Tibial nerve (tissue), 3 donors: ENCODE measurements at regions not wholly inside any gene's neighbourhood (a gene's known extent, or its start where the extent isn't known, plus 50 kb on each side); places are given as distances from the start of the nearest gene placed in this dataset.

Experiments used
- POLR2A ChIP-seq, 2 donors: fragments of 450-650 bp; IDR thresholded peaks; one replicate each; pipeline ENCODE4 v1.6.1; 2017; ENCODE audit warnings: antibody characterized with exemption in 2 of 2, mild to moderate bottlenecking in 2 of 2, moderate library complexity in 2 of 2
- TF ChIP-seq, protein P1 (sequence below), 5 experiments: fragments of 200-600 bp in 3 of 5; fragments of 450-650 bp in 2 of 5; sonication (generic) in 3 of 5; IDR thresholded peaks; one replicate each; pipeline ENCODE4 v1.5.1; 2016 to 2019; ENCODE audit warnings: antibody characterized with exemption in 5 of 5, mild to moderate bottlenecking in 3 of 5, moderate library complexity in 2 of 5

DNA sequence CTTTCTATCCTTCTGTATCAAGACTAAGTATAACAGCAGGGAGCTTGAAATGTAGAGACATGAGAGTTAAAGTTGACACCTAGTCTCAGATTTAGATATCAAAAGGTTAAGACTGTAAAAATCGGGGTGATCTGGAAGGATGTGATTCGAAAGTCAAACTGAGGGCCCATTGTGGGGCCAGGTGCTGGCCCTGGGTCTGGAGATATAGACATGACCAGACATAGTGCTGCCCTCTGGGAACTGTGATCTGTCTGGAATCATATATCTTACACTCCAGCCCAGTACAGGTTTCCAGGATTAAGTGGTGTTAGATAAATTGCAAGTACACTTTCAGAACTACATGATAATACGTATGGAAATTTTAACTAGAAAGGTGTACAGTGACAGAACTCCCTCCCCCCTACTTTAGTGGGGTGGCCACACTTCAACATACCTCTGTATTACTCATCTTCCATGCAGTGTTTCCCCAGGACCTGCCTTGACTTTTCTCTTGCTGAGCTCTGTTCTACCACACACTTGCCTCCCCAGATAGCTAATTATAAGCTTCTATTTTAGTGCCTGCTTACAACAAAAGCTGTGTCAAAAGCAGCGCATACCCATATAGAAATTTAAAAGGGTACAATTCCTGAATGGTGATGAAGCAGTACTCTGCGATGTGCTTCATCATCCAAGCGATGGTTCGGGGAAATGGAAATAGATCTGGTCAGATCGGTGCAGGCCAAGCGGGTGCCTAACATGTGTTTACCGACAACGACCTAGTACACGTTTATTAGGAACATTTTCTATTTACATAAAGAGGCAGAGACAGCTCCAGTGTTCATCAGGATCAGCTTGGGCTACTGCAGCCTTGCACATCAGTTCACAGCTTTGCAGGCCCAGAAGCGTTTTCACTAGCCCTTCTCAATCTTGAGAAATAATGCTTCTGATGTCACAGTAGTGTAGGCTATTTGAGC lies 68.7 kb downstream of the ARF6 start:
- TF ChIP-seq, protein P1, sequence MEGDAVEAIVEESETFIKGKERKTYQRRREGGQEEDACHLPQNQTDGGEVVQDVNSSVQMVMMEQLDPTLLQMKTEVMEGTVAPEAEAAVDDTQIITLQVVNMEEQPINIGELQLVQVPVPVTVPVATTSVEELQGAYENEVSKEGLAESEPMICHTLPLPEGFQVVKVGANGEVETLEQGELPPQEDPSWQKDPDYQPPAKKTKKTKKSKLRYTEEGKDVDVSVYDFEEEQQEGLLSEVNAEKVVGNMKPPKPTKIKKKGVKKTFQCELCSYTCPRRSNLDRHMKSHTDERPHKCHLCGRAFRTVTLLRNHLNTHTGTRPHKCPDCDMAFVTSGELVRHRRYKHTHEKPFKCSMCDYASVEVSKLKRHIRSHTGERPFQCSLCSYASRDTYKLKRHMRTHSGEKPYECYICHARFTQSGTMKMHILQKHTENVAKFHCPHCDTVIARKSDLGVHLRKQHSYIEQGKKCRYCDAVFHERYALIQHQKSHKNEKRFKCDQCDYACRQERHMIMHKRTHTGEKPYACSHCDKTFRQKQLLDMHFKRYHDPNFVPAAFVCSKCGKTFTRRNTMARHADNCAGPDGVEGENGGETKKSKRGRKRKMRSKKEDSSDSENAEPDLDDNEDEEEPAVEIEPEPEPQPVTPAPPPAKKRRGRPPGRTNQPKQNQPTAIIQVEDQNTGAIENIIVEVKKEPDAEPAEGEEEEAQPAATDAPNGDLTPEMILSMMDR (IDR thresholded peaks at IDR 0.05): no peak
- TF ChIP-seq POLR2A (IDR thresholded peaks at IDR 0.05): no peak
